Thoracic aorta (tissue), 2 donors: ENCODE measurements at regions not wholly inside any gene's neighbourhood (a gene's known extent, or its start where the extent isn't known, plus 50 kb on each side); places are given as distances from the start of the nearest gene placed in this dataset.

Experiments used
- ATAC-seq: fragments of 150-250 bp; one replicate; pipeline ENCODE4 v1.8.0; 2017; ENCODE audit warnings: low read depth; ENCODE audit not compliant: insufficient number of reproducible peaks, low FRiP score
- DNase-seq: peaks from one replicate; pipeline ENCODE4 v3.0.0-alpha.2; 2020; ENCODE audit warnings: low spot score
- H3K27ac ChIP-seq, 2 donors: fragments of 200-600 bp; sonication (generic); 1 replicate in 1 of 2; 2 replicates in 1 of 2; pipeline ENCODE4 v1.5.1; 2016; ENCODE audit warnings: mild to moderate bottlenecking in 2 of 2, moderate library complexity in 2 of 2
- H3K27me3 ChIP-seq: fragments of 200-600 bp; sonication (generic); replicated peaks from 2 replicates; pipeline ENCODE4 v1.6.0; 2016; ENCODE audit warnings: mild to moderate bottlenecking; ENCODE audit not compliant: insufficient read depth
- H3K36me3 ChIP-seq: fragments of 200-600 bp; sonication (generic); one replicate; pipeline ENCODE4 v1.5.1; 2016
- H3K4me1 ChIP-seq, 2 donors: fragments of 200-600 bp; sonication (generic); 1 replicate in 1 of 2; 2 replicates in 1 of 2; pipeline versions ENCODE4 v1.5.1 to v1.6.0; 2016; ENCODE audit warnings: low read depth in 2 of 2, mild to moderate bottlenecking in 1 of 2; ENCODE audit not compliant: control insufficient read depth in 1 of 2
- H3K4me3 ChIP-seq: fragments of 200-600 bp; sonication (generic); 2 replicates; pipeline ENCODE4 v1.5.1; 2016; ENCODE audit warnings: mild to moderate bottlenecking
- H3K9me3 ChIP-seq: fragments of 200-600 bp; sonication (generic); 2 replicates; pipeline ENCODE4 v1.5.1; 2016
- CTCF ChIP-seq: fragments of 200-600 bp; sonication (generic); IDR thresholded peaks from one replicate; pipeline ENCODE4 v1.5.1; 2019; ENCODE audit warnings: antibody characterized with exemption

GRCh38 chr9:90107040-90107725 lies 502.4 kb downstream of the GADD45G start:
- ATAC-seq (no peak), DNase-seq (no peak)
- peak overlapping the region in 1 of 2 donors; percentile 12 for H3K27ac ChIP-seq
- H3K27me3 ChIP-seq: no peaks in the 10 kb centered on the region
- TF ChIP-seq CTCF: no peak
- H3K4me3 ChIP-seq: no peak overlapping the region
- peaks cover 6 to 23% of the 10 kb centered on the region in 2 donors for H3K4me1 ChIP-seq
- H3K9me3 ChIP-seq: no peaks in the 10 kb centered on the region
- H3K36me3 ChIP-seq: no peaks in the 10 kb centered on the region

- DNase-seq: no peak
- Histone ChIP-seq H3K27me3 (no peaks in the 10 kb centered on the region), H3K4me3 (no peak overlapping the region), H3K4me1 (peaks cover 6 to 23% of the 10 kb centered on the region in 2 donors), H3K27ac (peak overlapping the region in 1 of 2 donors; percentile 12), H3K9me3 (no peaks in the 10 kb centered on the region), H3K36me3 (no peaks in the 10 kb centered on the region)
- no peak for TF ChIP-seq CTCF
- no peak for ATAC-seq
Observed at GRCh38 chr9:90107726-90108655, 503.2 kb downstream of the GADD45G start.

- Histone ChIP-seq H3K36me3 (no peaks in the 10 kb centered on the region), H3K27me3 (no peaks in the 10 kb centered on the region), H3K4me1 (peaks cover 0 to 8% of the 10 kb centered on the region in 2 donors), H3K4me3 (no peak overlapping the region), H3K9me3 (no peaks in the 10 kb centered on the region), H3K27ac (no peak overlapping the region)
- ATAC-seq (no peak), DNase-seq (no peak)
- no peak for TF ChIP-seq CTCF
Observed at GRCh38 chr9:90112788-90113187, 508.0 kb downstream of the GADD45G start.

- ATAC-seq (no peak), DNase-seq (no peak)
- Histone ChIP-seq H3K27me3 (no peaks in the 10 kb centered on the region), H3K4me3 (no peak overlapping the region), H3K27ac (no peak overlapping the region), H3K36me3 (no peaks in the 10 kb centered on the region), H3K9me3 (no peaks in the 10 kb centered on the region), H3K4me1 (no peaks in the 10 kb centered on the region)
- no peak for TF ChIP-seq CTCF
Observed at GRCh38 chr9:90114641-90115425, 510.0 kb downstream of the GADD45G start.

- H3K9me3 ChIP-seq: peaks cover 6% of the 10 kb centered on the region
- H3K27ac ChIP-seq: no peak overlapping the region
Observed at GRCh38 chr9:90121762-90122161, 517.0 kb downstream of the GADD45G start.

More at GRCh38 chr9:90121762-90122161, 517.0 kb downstream of the GADD45G start:
- Histone ChIP-seq H3K4me1 (no peaks in the 10 kb centered on the region), H3K4me3 (no peak overlapping the region), H3K36me3 (no peaks in the 10 kb centered on the region), H3K27me3 (no peaks in the 10 kb centered on the region)
- ATAC-seq: no peak
- DNase-seq: no peak
- no peak for TF ChIP-seq CTCF
